Hematopoietic multipotent progenitor cell treated with erythropoietin and hydrocortisone succinate and interleukin-3 and kit ligand, for 6 days (in vitro differentiated cells): ENCODE measurements at regions not wholly inside any gene's neighbourhood (a gene's known extent, or its start where the extent isn't known, plus 50 kb on each side); places are given as distances from the start of the nearest gene placed in this dataset.

Experiments
- DNase-seq: peaks from one replicate; pipeline ENCODE4 v3.0.0-alpha.2; 2015

GRCh38 chr20:56805313-56805712 is 176.2 kb downstream of the TFAP2C start:
- no peak for DNase-seq

- no peak for DNase-seq
Observed at GRCh38 chr20:56805966-56806365, 176.9 kb downstream of the TFAP2C start.

GRCh38 chr20:56806952-56807517 is 177.9 kb downstream of the TFAP2C start:
- DNase-seq: no peak

- DNase-seq: no peak
Observed at GRCh38 chr20:56808117-56808725, 179.1 kb downstream of the TFAP2C start.

DNA sequence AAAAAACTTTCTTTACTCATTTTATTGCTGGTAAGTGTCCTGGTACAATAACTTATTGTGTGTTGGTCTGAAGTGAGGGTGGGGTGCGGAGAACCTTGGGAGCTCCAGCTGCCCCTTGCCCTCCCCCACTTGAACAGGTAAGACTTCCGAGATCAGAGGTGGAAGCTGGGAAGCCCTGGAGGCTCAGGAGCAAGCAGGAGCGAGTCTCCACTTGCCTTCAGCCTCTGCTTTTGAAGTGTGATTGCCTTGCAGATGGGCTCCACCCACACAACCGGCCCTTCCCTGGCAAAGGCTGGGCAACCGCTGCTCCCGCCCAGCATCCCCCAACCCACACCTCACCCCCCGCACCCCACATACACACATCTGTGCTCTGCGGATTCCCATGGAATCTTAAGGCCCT is 179.6 kb downstream of the TFAP2C start:
- no peak for DNase-seq

- no peak for DNase-seq
Observed at GRCh38 chr20:56809668-56810067, 180.6 kb downstream of the TFAP2C start.

DNA sequence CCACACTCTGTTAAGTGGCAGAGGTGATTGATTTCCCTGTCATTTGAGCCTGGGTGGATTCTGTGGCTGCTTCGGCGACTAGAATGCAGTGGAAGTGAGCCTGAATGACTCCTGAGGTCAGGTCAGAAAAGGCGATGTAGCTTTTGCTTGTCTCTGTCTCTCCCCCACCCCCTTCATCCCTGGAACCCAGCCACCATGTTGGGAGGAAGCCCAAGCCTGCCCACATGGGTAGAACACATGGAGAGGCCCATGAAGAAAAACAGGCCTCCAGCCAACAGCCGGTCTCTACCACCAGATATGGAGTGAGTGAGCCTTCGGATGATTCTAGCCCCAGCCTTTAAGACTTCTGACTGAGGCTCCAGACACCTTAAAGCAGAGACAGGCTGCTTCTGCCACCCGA is 181.0 kb downstream of the TFAP2C start:
- no peak for DNase-seq

DNA sequence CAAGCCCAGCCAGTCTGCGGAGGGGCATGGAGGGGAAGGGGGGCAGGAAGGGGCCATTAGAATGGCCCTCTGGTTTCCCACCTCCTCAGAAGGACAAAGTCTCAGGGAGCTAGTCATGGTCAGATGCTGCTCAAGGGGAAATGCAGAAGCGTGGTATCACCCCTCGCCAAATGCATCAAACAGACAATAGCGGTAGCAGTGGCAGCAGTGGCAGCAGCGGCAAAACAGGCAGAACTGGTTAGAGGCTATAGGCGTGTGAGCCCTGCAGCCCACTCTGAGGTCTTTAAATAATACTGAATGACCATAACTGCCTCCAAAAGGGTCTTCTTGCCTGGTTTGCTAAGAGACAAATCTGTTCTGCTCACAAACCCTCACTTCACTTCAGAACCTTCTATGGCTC is 186.7 kb downstream of the TFAP2C start:
- DNase-seq: no peak

DNA sequence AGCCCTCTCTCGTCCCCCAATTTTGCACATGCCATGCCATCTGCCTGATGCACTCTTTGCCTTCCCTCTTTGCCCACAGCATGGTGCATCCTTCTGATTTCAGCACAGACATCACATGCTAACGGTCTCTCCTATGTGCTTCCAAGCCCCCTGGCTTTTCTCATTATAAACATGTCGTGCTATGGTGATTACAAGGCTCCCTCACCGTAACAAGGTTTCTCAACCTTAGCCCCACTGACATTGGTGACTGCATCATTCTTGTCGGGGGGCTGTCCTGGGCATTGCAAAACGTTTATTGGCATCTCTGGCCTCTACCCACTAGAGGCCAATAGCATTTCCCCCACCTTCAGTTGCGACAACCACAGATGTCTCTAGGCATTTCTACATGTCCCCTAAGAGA is 187.2 kb downstream of the TFAP2C start:
- DNase-seq: peak; percentile 1

DNA sequence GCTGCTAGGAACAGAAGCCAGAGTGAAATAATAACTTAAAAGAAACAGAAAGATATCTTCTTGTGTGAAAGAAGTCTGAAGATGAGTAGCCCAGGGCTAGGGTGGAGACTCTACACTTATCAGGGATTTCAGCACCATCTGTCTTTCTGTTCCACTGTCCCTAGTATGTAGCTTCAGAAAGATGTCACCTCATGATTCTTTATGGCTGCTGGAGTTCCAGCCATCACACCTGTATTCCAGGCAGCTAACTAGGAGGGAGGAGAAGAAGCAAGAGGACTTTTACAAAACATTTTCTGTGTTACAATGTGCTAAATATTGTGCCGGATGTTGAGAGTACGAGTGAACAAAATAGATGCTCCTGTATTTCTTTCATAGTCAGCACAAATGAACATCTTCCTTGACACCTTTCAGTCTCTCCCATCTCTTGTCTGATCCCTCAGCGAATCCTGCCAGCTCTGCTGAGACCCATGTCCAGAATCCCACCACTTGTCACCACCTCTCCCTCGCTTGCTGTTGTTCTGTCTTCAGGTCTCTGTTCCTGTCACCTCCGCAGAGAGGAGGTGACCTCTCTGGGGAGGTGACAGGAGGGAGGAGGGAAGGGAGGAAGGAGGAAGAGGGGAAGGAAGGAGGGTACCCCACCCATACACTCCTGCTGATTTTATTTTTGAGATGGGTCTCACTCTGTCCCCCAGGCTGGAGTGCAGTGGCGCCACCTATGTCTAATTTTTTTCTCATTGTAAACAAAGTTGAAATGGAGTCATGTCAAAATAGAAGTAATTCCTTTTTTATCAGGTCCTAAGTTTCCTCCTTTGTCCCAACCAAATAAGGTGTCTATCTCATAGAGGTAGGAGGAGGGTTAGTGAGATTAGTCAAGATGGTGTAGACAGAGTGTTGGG is 188.9 kb downstream of the TFAP2C start:
- no peak for DNase-seq

GRCh38 chr20:56820984-56821383 is 191.9 kb downstream of the TFAP2C start:
- no peak for DNase-seq

DNA sequence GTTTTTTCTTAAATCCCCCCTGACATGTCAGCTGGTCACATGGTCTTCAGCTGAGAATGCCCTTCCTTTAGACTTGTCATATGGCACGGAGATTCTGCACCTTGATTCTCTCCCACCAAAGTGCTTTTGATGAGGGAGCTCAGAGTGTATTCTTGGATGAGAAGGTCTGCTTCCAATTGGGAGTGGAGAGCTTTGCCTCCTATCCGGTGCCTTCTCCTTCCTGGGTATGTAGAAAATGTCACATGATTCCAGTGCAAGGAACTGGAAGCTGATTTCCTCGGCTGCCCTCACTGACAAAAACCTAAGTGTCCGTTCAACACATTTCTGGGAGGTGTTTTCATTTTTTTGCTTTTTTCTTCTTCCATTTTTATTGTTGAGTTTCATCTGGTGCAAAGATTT is 197.2 kb downstream of the TFAP2C start:
- DNase-seq: no peak

DNA sequence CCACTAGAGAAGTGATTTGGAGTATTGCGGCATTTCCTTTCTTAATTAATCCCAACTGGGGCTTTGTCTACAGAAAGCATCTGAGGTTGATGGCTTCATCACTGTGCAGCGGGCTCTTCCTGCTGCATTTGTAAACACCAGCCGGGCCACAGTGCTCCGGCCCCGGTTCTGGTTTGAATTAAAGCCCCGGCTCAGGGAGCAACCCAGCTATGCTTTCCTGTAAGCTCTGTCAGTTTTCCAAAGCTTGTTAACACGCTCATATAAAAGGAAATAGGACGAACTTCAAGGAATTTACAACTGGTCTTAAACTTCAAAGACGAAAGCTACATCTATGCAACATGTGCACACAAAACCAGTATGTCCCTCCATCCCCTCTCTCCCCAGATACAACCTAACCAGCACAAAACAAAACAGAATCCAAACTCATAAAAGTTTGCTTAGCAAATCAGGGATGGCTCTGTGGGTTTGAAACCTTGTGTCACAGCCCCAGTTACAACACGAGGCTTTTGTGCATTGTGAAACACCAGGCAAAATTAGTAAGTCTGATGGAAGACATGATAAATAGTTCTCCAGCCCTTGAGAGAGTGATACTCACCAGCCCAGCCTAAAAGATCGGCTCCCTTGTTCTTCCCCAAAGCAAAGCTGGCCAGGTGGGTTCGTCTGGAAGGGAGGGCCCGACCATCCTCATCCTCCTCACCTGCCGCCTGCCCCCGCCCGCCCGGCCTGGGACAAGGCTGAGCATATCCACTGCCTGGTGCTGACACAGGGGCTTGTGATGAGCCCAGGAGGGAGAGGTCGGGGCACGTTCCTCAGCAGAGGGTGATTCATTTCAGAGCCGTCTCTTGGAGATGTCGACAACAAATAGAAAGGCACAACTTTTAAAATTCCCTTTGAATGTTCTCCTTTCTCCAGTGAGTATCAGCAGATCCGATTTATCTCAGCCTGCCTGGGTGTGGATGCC is 197.9 kb downstream of the TFAP2C start:
- peak; percentile 3 for DNase-seq

DNA sequence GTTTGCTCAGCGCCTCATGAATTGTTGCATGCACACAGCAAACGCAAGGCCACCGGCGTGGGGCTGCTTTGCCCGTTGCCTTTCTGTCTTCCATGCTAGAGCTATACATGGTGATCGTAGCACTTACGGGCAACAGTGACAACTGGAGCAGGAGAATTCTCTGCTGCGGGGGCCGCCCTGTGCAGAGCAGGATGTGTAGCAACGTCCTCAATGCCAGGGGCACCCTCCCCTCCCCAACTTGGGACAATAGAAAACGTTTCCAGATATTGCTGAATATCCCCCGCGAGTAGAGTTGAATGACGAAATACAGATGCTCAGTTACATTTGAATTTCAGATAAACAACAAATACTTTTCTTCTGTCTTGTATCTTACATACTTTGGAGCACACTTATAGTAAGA is 198.7 kb downstream of the TFAP2C start:
- DNase-seq: no peak

DNA sequence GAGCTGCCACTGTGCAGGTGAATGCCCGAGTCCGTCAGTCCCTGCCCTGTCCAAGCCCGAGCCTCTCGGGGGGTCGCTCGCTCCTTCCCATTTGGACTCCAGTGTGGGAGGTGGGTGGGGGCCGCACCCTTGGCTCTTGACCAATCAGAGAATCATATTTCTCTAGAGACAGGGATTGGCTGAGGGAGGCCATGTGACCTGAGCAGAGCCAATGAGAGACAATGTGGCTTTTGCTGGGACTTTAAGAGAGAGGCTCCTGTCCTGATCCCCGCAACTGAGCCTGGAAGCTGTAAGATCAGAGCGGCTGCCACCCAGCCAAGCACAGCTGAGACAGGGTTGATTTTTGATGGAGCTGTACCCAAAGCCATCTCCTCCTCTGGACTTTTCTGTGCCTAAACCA is 199.3 kb downstream of the TFAP2C start:
- no peak for DNase-seq

DNA sequence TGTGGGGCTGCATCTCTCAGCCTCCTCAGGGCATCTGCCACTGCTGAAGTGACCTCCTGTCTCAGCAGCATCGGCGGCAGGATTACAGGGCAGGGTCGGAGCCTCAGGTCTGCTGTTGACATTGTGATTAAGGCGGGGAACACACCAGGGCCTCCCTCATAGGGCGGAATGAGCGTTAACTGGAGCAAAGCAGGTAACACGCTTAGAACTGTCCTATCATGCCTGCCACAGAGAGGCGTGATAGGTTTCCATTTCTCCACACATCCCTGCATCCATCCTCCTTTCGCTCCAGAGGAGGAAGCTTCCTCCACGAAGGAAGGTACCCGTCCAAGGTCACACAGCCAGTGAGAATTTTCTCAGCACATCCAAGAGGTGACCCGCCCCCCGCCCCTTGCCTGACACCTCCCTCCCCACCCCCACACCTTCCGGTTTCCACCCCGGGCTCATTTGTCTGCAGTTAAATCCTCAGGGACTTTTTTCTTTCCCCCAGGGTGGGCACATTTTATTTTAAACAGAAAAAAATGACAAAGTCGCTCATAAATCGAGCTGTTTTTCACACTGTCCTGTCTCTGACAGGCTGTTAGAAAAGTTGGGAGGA is 200.8 kb downstream of the TFAP2C start:
- DNase-seq: no peak

DNA sequence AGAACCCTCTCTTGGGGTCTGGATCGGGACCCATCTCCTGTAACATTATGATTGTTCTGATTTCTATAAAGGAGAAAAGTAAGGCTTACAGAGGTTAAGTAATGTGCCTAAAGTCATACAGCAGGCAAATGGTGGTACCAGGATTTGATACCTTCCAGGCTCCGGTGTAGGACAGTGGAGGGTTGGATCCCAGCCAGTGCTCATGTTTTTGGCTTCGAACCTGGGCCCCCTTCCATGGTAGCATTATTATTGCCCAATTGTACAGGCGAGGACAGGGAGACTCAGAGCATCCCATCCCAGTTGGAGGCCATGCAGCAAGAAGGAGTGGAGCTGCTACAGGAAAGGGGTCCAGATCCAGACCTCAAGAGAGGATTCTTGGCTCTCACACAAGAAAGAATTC is 202.7 kb downstream of the TFAP2C start:
- no peak for DNase-seq

- DNase-seq: no peak
Observed at GRCh38 chr20:56833427-56833826, 204.3 kb downstream of the TFAP2C start.

DNA sequence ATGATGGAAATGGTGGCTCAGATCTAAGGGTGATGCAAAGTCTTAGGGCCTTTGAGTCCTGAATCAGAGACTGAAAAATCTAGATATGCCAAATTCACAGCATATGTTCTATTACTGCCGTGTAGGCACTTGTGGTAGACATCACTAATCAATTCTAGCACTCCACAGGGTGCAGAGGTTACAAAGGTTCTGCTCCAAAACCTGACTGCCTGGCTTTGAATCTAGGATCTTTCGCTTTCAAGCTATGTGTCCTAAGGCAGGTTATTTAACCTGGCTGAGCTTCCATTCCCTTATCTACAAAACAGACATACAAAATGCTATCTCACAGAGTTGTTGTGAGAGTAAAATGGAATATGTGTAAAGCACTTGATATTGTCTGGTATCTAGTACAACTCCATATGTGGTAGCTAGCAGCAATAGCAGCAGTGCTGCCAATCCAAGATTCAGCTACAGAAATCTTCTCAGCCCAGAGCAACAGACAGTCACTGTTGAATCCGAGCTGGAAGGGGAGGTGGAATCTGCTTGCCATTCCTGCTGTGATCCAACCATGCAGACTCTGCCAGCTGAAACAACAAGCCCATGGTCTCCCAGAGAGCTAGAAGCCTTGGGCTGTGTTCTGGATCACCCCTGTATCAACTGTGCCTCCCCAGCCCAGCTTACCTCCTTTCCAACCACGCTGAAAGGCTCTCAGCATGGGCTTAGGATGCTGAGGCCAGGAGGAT is 206.9 kb downstream of the TFAP2C start:
- DNase-seq: no peak

DNA sequence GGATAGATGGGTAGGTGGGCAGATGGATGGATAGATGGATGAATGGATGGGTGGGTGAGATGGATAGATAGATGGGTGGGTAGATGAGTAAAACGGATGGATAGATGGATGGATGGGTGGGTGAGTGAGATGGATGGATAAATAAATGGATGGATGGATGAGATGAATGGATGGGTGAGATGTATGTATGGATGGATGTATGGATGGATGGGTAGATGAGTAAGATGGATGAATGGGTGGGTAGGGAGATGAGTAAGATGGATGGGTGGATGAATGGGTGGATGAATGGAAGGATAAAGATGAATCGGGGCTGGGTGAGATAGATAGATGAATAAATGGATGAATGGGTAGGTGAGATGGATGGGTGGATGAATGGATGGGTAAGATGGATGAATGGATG is 210.1 kb downstream of the TFAP2C start:
- DNase-seq: no peak

- no peak for DNase-seq
Observed at GRCh38 chr20:56839786-56840185, 210.7 kb downstream of the TFAP2C start.

GRCh38 chr20:56840716-56841261 is 211.7 kb downstream of the TFAP2C start:
- DNase-seq: no peak
